H1 (cell line): ENCODE measurements at regions not wholly inside any gene's neighbourhood (a gene's known extent, or its start where the extent isn't known, plus 50 kb on each side); places are given as distances from the start of the nearest gene placed in this dataset.

ENCODE experiments used
- CTCF ChIA-PET: fragments of 300-600 bp; sonication (Branson Sonifier 250); formaldehyde crosslinking; loops from one replicate; lab custom pipeline; 2021; ENCODE audit not compliant: partially characterized antibody; lab: Charles Lee
- POLR2A ChIA-PET: fragments of 300-600 bp; sonication (Branson Sonifier 250); formaldehyde crosslinking; loops from one replicate; lab custom pipeline; 2021; ENCODE audit warnings: inconsistent platforms; ENCODE audit not compliant: partially characterized antibody; lab: Charles Lee
- DNase-seq, 2 experiments: peaks; one replicate each; pipeline versions ENCODE4 v3.0.0 to v3.0.0-alpha.2; 2010 to 2022; ENCODE audit warnings: low spot score in 2 of 2, low read depth in 1 of 2, mixed read lengths in 1 of 2
- FAIRE-seq: peaks from 2 replicates; lab custom pipeline; 2011; peaks lifted over from hg19 to GRCh38; lab: Jason Lieb, UNC
- H2AFZ ChIP-seq: 2 replicates; pipeline ENCODE4 v1.8.1; 2012; ENCODE audit warnings: low read length, inconsistent platforms
- H2AK5ac ChIP-seq: 2 replicates; pipeline ENCODE4 v1.6.1; 2013; ENCODE audit warnings: low read depth, low read length
- H2BK120ac ChIP-seq: replicated peaks from 2 replicates; pipeline ENCODE3; 2013; ENCODE audit warnings: low read depth, low read length, inconsistent platforms
- H2BK12ac ChIP-seq: 2 replicates; pipeline ENCODE4 v1.6.1; 2013; ENCODE audit warnings: low read depth, low read length
- H2BK15ac ChIP-seq: 2 replicates; pipeline ENCODE4 v1.6.1; 2013; ENCODE audit warnings: low read length
- H2BK20ac ChIP-seq: 2 replicates; pipeline ENCODE4 v1.6.1; 2013; ENCODE audit warnings: low read length
- H2BK5ac ChIP-seq: 2 replicates; pipeline ENCODE4 v1.6.1; 2013; ENCODE audit warnings: low read depth, low read length
- H3K14ac ChIP-seq: 2 replicates; pipeline ENCODE4 v1.6.1; 2013; ENCODE audit warnings: inconsistent platforms; ENCODE audit not compliant: insufficient read length
- H3K18ac ChIP-seq: 2 replicates; pipeline ENCODE4 v1.6.1; 2013; ENCODE audit warnings: low read length; ENCODE audit errors: extremely low read depth
- H3K23ac ChIP-seq: 2 replicates; pipeline ENCODE4 v1.6.1; 2013; ENCODE audit warnings: inconsistent platforms; ENCODE audit not compliant: insufficient read length
- H3K23me2 ChIP-seq: 2 replicates; pipeline ENCODE4 v1.6.1; 2013; ENCODE audit warnings: low read depth, low read length
- H3K27ac ChIP-seq: 2 replicates; pipeline ENCODE4 v1.6.1; 2011; ENCODE audit warnings: low read depth, low read length, inconsistent platforms
- H3K27me3 ChIP-seq, 4 experiments: replicated peaks in 1 of 4; 1 replicate in 1 of 4; 2 replicates in 3 of 4; pipeline versions ENCODE4 v1.6.1 to v1.8.1; 2011 to 2013; ENCODE audit warnings: low read length in 3 of 4, mild to moderate bottlenecking in 3 of 4, inconsistent platforms in 2 of 4, mixed read lengths in 2 of 4, moderate library complexity in 1 of 4; ENCODE audit not compliant: control insufficient read depth in 3 of 4, insufficient read depth in 3 of 4; ENCODE audit errors: extremely low read depth in 1 of 4
- H3K36me3 ChIP-seq, 4 experiments: 2 replicates each; pipeline versions ENCODE4 v1.6.1 to v1.8.1; 2011 to 2013; ENCODE audit warnings: mild to moderate bottlenecking in 4 of 4, low read length in 3 of 4, moderate library complexity in 2 of 4, control low read depth in 1 of 4, inconsistent platforms in 1 of 4; ENCODE audit not compliant: insufficient read depth in 4 of 4, control insufficient read depth in 2 of 4
- H3K4ac ChIP-seq: replicated peaks from 2 replicates; pipeline ENCODE3; 2013; ENCODE audit warnings: low read length, low read depth, mixed read lengths, inconsistent platforms; ENCODE audit not compliant: insufficient read length
- H3K4me1 ChIP-seq, 4 experiments: replicated peaks in 1 of 4; 1 replicate in 1 of 4; 2 replicates in 3 of 4; pipeline versions ENCODE4 v1.6.1 to v1.8.1; 2011 to 2013; ENCODE audit warnings: low read length in 3 of 4, inconsistent platforms in 2 of 4, mixed read lengths in 1 of 4; ENCODE audit not compliant: insufficient read depth in 4 of 4, control insufficient read depth in 3 of 4
- H3K4me2 ChIP-seq, 2 experiments: 2 replicates each; pipeline versions ENCODE4 v1.6.1 to v1.8.1; 2011 to 2013; ENCODE audit warnings: low read depth in 2 of 2, low read length in 2 of 2, control low read depth in 1 of 2, inconsistent platforms in 1 of 2, mild to moderate bottlenecking in 1 of 2; ENCODE audit not compliant: insufficient read depth in 1 of 2
- H3K4me3 ChIP-seq, 4 experiments: fragments of 200-600, 300-600 bp in 1 of 4; sonication (generic), shearing (Covaris generic), sonication (Bioruptor Twin) in 1 of 4; 2 replicates each; pipeline versions ENCODE4 v1.5.1 to v1.8.1; 2011 to 2016; ENCODE audit warnings: low read length in 4 of 4, low read depth in 3 of 4, control low read depth in 2 of 4, inconsistent platforms in 2 of 4, mild to moderate bottlenecking in 2 of 4, mixed read lengths in 1 of 4, moderate library complexity in 1 of 4; ENCODE audit not compliant: insufficient read depth in 2 of 4; ENCODE audit errors: extremely low read depth in 1 of 4
- H3K56ac ChIP-seq: replicated peaks from 2 replicates; pipeline ENCODE3; 2013; ENCODE audit warnings: low read depth, mild to moderate bottlenecking, mixed read lengths, low read length, inconsistent platforms; ENCODE audit not compliant: insufficient read length
- H3K79me1 ChIP-seq: 2 replicates; pipeline ENCODE4 v1.6.1; 2013; ENCODE audit warnings: low read depth, low read length, control low read depth
- H3K79me2 ChIP-seq, 2 experiments: 2 replicates each; pipeline versions ENCODE4 v1.6.1 to v1.8.1; 2012 to 2013; ENCODE audit warnings: low read length in 2 of 2, mild to moderate bottlenecking in 2 of 2, inconsistent platforms in 1 of 2; ENCODE audit not compliant: insufficient read depth in 2 of 2, control insufficient read depth in 1 of 2
- H3K9ac ChIP-seq, 4 experiments: replicated peaks in 1 of 4; 1 replicate in 1 of 4; 2 replicates in 3 of 4; pipeline versions ENCODE4 v1.6.1 to v1.8.1; 2011 to 2013; ENCODE audit warnings: low read depth in 3 of 4, low read length in 3 of 4, control low read depth in 2 of 4, mild to moderate bottlenecking in 2 of 4, moderate library complexity in 2 of 4, inconsistent platforms in 1 of 4; ENCODE audit errors: extremely low read depth in 1 of 4
- H3K9me3 ChIP-seq, 2 experiments: 2 replicates each; pipeline versions ENCODE4 v1.6.1 to v1.8.1; 2012 to 2013; ENCODE audit warnings: mild to moderate bottlenecking in 2 of 2, moderate library complexity in 2 of 2, control low read depth in 1 of 2, inconsistent platforms in 1 of 2, low read depth in 1 of 2, low read length in 1 of 2, mixed read lengths in 1 of 2; ENCODE audit not compliant: insufficient read depth in 2 of 2
- H4K20me1 ChIP-seq, 2 experiments: replicated peaks in 1 of 2; 2 replicates each; pipeline versions ENCODE3 to v1.8.1; 2011 to 2013; ENCODE audit warnings: inconsistent platforms in 2 of 2, low read length in 2 of 2, mild to moderate bottlenecking in 1 of 2; ENCODE audit not compliant: insufficient read depth in 2 of 2, control insufficient read depth in 1 of 2
- H4K5ac ChIP-seq: 2 replicates; pipeline ENCODE4 v1.6.1; 2013; ENCODE audit warnings: low read length, low read depth, mixed read lengths, inconsistent platforms; ENCODE audit not compliant: insufficient read length
- H4K8ac ChIP-seq: 2 replicates; pipeline ENCODE4 v1.8.0; 2013; ENCODE audit warnings: mild to moderate bottlenecking, moderate library complexity, low read length, inconsistent platforms; ENCODE audit not compliant: insufficient read depth; ENCODE audit errors: extremely low read depth
- H4K91ac ChIP-seq: replicated peaks from 2 replicates; pipeline ENCODE3; 2013; ENCODE audit warnings: low read length, mixed read lengths, inconsistent platforms; ENCODE audit not compliant: insufficient read length
- BRCA1 ChIP-seq: IDR thresholded peaks from 2 replicates; pipeline ENCODE4 v1.6.1; 2012; ENCODE audit warnings: low read depth, low read length, improper control_type of control experiment
- CBX5 ChIP-seq: fragments of 300-800, 300-1000 bp; sonication (generic); IDR thresholded peaks from 2 replicates; pipeline ENCODE4 v1.7.1; 2016; ENCODE audit warnings: antibody characterized with exemption, low read length, low read depth
- GABPA ChIP-seq: IDR thresholded peaks from 2 replicates; pipeline ENCODE4 v1.6.1; 2011; ENCODE audit warnings: mild to moderate bottlenecking, low read length, moderate library complexity, borderline replicate concordance; ENCODE audit not compliant: insufficient read depth
- HDAC6 ChIP-seq: IDR thresholded peaks from one replicate; pipeline ENCODE4 v1.7.1; 2012; ENCODE audit warnings: low read depth, mild to moderate bottlenecking, inconsistent platforms, low read length, moderate library complexity
- KDM4A ChIP-seq: IDR thresholded peaks from one replicate; pipeline ENCODE4 v1.7.1; 2012; ENCODE audit warnings: low read depth, mild to moderate bottlenecking, moderate library complexity, low read length, inconsistent platforms; ENCODE audit not compliant: severe bottlenecking
- POLR2A ChIP-seq, 2 experiments: IDR thresholded peaks; 1 replicate in 1 of 2; 2 replicates in 1 of 2; pipeline ENCODE4 v1.6.1; 2011; ENCODE audit warnings: low read depth in 2 of 2, low read length in 2 of 2, mild to moderate bottlenecking in 2 of 2; ENCODE audit errors: control extremely low read depth in 1 of 2
- RXRA ChIP-seq: IDR thresholded peaks from 2 replicates; pipeline ENCODE4 v1.6.1; 2011; ENCODE audit warnings: low read depth, mild to moderate bottlenecking, low read length, moderate library complexity; ENCODE audit not compliant: insufficient read depth
- TAF1 ChIP-seq: IDR thresholded peaks from 2 replicates; pipeline ENCODE4 v1.6.1; 2011; ENCODE audit warnings: mild to moderate bottlenecking, low read depth, low read length
- TCF12 ChIP-seq: IDR thresholded peaks from 2 replicates; pipeline ENCODE4 v1.6.1; 2011; ENCODE audit warnings: low read depth, mild to moderate bottlenecking, low read length
- WGBS, 2 experiments: shearing (Covaris generic) in 1 of 2; methylation state at CpG; one replicate each; pipeline versions ENCODE4 v1.1.6 to v1.1.7; 2013 to 2015; ENCODE audit warnings: low lambda C conversion rate in 2 of 2, mixed read lengths in 2 of 2, inconsistent platforms in 1 of 2, low coverage in 1 of 2, missing lambda C conversion rate in 1 of 2; ENCODE audit not compliant: insufficient replicate concordance in 2 of 2, insufficient coverage in 1 of 2, insufficient read length in 1 of 2; ENCODE audit errors: extremely low coverage in 1 of 2, missing lambda C conversion rate in 1 of 2; 5-methylcytosine and 5-hydroxymethylcytosine counted together
- TF ChIP-seq, protein P1 (sequence below), 3 experiments: IDR thresholded peaks; 1 replicate in 2 of 3; 2 replicates in 1 of 3; pipeline versions ENCODE4 v1.5.1 to v1.6.1; 2011; ENCODE audit warnings: low read length in 3 of 3, mild to moderate bottlenecking in 3 of 3, inconsistent platforms in 2 of 3, low read depth in 1 of 3, moderate library complexity in 1 of 3; ENCODE audit not compliant: insufficient read depth in 1 of 3; ENCODE audit errors: control extremely low read depth in 1 of 3

GRCh38 chr1:219699870-219700269 lies 87.0 kb upstream of the ZC3H11B start:
- Histone ChIP-seq H3K9me3 (no peaks in the 10 kb centered on the region), H3K4me1 (no peaks in the 10 kb centered on the region), H2BK120ac (no peak overlapping the region), H2BK5ac (no peak overlapping the region), H3K9ac (no peak overlapping the region), H3K4me2 (no peak overlapping the region), H3K56ac (no peak overlapping the region), H3K14ac (no peak overlapping the region), H4K8ac (no peak overlapping the region), H3K4me3 (no peak overlapping the region), H3K79me1 (no peaks in the 10 kb centered on the region), H3K36me3 (no peaks in the 10 kb centered on the region), H4K20me1 (no peaks in the 10 kb centered on the region), H2AFZ (no peak overlapping the region), H3K23me2 (no peaks in the 10 kb centered on the region), H3K18ac (no peak overlapping the region), H3K23ac (no peak overlapping the region), H4K91ac (no peak overlapping the region), H3K79me2 (no peaks in the 10 kb centered on the region), H2BK20ac (no peak overlapping the region), H3K27me3 (no peaks in the 10 kb centered on the region), H3K4ac (no peak overlapping the region), H4K5ac (no peak overlapping the region), H2AK5ac (no peak overlapping the region), H2BK12ac (no peak overlapping the region), H3K27ac (no peak overlapping the region), H2BK15ac (no peak overlapping the region)
- POLR2A ChIA-PET: no interaction called here
- no peak for FAIRE-seq
- TF ChIP-seq CBX5 (no peak), TCF12 (no peak), POLR2A (IDR thresholded peaks at IDR 0.05; ENCODE audit: control extremely low read depth in 1 of 2, low read depth in 2 of 2, low read length in 2 of 2) (no peak), KDM4A (no peak), HDAC6 (no peak), BRCA1 (no peak), RXRA (no peak), TAF1 (no peak), GABPA (no peak)
- TF ChIP-seq, protein P1, sequence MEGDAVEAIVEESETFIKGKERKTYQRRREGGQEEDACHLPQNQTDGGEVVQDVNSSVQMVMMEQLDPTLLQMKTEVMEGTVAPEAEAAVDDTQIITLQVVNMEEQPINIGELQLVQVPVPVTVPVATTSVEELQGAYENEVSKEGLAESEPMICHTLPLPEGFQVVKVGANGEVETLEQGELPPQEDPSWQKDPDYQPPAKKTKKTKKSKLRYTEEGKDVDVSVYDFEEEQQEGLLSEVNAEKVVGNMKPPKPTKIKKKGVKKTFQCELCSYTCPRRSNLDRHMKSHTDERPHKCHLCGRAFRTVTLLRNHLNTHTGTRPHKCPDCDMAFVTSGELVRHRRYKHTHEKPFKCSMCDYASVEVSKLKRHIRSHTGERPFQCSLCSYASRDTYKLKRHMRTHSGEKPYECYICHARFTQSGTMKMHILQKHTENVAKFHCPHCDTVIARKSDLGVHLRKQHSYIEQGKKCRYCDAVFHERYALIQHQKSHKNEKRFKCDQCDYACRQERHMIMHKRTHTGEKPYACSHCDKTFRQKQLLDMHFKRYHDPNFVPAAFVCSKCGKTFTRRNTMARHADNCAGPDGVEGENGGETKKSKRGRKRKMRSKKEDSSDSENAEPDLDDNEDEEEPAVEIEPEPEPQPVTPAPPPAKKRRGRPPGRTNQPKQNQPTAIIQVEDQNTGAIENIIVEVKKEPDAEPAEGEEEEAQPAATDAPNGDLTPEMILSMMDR (IDR thresholded peaks at IDR 0.05; ENCODE audit: control extremely low read depth in 1 of 3, insufficient read depth in 1 of 3, low read depth in 1 of 3, low read length in 3 of 3): no peak
- CTCF ChIA-PET: no interaction called here
- DNase-seq: no peak
- 85% methylated on average over 5 of the region's 5 CpGs; no CpG with 5 or more reads in 1 of the 2 experiments for WGBS, 2 experiments
